GM18867 (cell line): ENCODE measurements at regions not wholly inside any gene's neighbourhood (a gene's known extent, or its start where the extent isn't known, plus 50 kb on each side); places are given as distances from the start of the nearest gene placed in this dataset.
"Not testable (repeated sequence)": the region's sequence is repeated elsewhere in the genome, so short reads cannot be mapped to it uniquely, and the experiment has no call there.

Source experiments
- ATAC-seq: cut with Tn5 transposase; IDR thresholded peaks from one replicate; pipeline ENCODE4 v1.9.1; 2021; ENCODE audit warnings: mild to moderate bottlenecking, moderate library complexity; ENCODE audit not compliant: unreplicated experiment

- ATAC-seq, result no peak
Measured at GRCh38 chr5:163252950-163253349, 184.4 kb upstream of the CCNG1 start.

- no peak for ATAC-seq
Measured at GRCh38 chr5:163259495-163259894, 177.9 kb upstream of the CCNG1 start.

GRCh38 chr5:163260471-163260870 is 176.9 kb upstream of the CCNG1 start:
- no peak for ATAC-seq

- no peak for ATAC-seq
Measured at GRCh38 chr5:163260961-163261360, 176.4 kb upstream of the CCNG1 start.

- ATAC-seq, result peak; percentile 52
Measured at GRCh38 chr5:163261647-163262269, 175.6 kb upstream of the CCNG1 start.

- ATAC-seq, result not testable (repeated sequence)
Measured at GRCh38 chr5:163266249-163266648, 171.1 kb upstream of the CCNG1 start.

- no peak for ATAC-seq
Measured at GRCh38 chr5:163269624-163270023, 167.8 kb upstream of the CCNG1 start.

- ATAC-seq, result no peak
Measured at GRCh38 chr5:163276466-163276865, 160.9 kb upstream of the CCNG1 start.

GRCh38 chr5:163280897-163281296 is 156.5 kb upstream of the CCNG1 start:
- not testable (repeated sequence) for ATAC-seq

- ATAC-seq, result no peak
Measured at GRCh38 chr5:163281512-163281911, 155.9 kb upstream of the CCNG1 start.

GRCh38 chr5:163293836-163294235 is 143.6 kb upstream of the CCNG1 start:
- no peak for ATAC-seq

- no peak for ATAC-seq
Measured at GRCh38 chr5:163303718-163304117, 133.7 kb upstream of the CCNG1 start.

GRCh38 chr5:163305655-163306054 is 131.7 kb upstream of the CCNG1 start:
- no peak for ATAC-seq

GRCh38 chr5:163306421-163306820 is 131.0 kb upstream of the CCNG1 start:
- peak; percentile 49 for ATAC-seq

- ATAC-seq, result no peak
Measured at GRCh38 chr5:163309914-163310313, 127.5 kb upstream of the CCNG1 start.

- peak; percentile 60 for ATAC-seq
Measured at GRCh38 chr5:163310997-163311396, 126.4 kb upstream of the CCNG1 start.

GRCh38 chr5:163312598-163312997 is 124.8 kb upstream of the CCNG1 start:
- no peak for ATAC-seq

- not testable (repeated sequence) for ATAC-seq
Measured at GRCh38 chr5:163313049-163313448, 124.3 kb upstream of the CCNG1 start.

- ATAC-seq, result not testable (repeated sequence)
Measured at GRCh38 chr5:163316374-163316773, 121.0 kb upstream of the CCNG1 start.

GRCh38 chr5:163318707-163319106 is 118.7 kb upstream of the CCNG1 start:
- ATAC-seq, result no peak

GRCh38 chr5:163321511-163321910 is 115.9 kb upstream of the CCNG1 start:
- no peak for ATAC-seq

GRCh38 chr5:163330723-163331668 is 106.4 kb upstream of the CCNG1 start:
- no peak for ATAC-seq
